Naive thymus-derived CD4-positive, alpha-beta T cell (primary cell): ENCODE measurements at regions not wholly inside any gene's neighbourhood (a gene's known extent, or its start where the extent isn't known, plus 50 kb on each side); places are given as distances from the start of the nearest gene placed in this dataset.

Experiments used
- ATAC-seq: fragments of 150-1000 bp; cut with Tn5 transposase; 2 replicates; pipeline ENCODE4 v1.10.0; 2021; ENCODE audit warnings: mild to moderate bottlenecking, moderate library complexity
- CTCF ChIA-PET: fragments of 350-600 bp; sonication (Branson Sonifier 250); formaldehyde crosslinking; loops from one replicate; lab custom pipeline; 2021; ENCODE audit warnings: antibody characterized with exemption; lab: Charles Lee
- POLR2A ChIA-PET: fragments of 350-600 bp; sonication (Branson Sonifier 250); formaldehyde crosslinking; loops from one replicate; lab custom pipeline; 2021; ENCODE audit warnings: antibody characterized with exemption, inconsistent platforms; lab: Charles Lee
- DNase-seq, 9 donors: peaks; one replicate each; pipeline versions ENCODE4 v3.0.0 to v3.0.0-alpha.2; 2020 to 2022; ENCODE audit warnings: mixed read lengths in 1 of 9
- H3K27ac ChIP-seq: one replicate; pipeline ENCODE4 v1.7.0; 2013; ENCODE audit warnings: mild to moderate bottlenecking, low read depth, low read length, moderate library complexity
- H3K27me3 ChIP-seq, 2 donors: one replicate each; pipeline ENCODE4 v1.7.0; 2013; ENCODE audit warnings: low read length in 2 of 2, mild to moderate bottlenecking in 2 of 2, moderate library complexity in 2 of 2; ENCODE audit not compliant: control insufficient read depth in 2 of 2, insufficient read depth in 2 of 2
- H3K36me3 ChIP-seq, 3 experiments: 1 replicate in 2 of 3; 2 replicates in 1 of 3; pipeline ENCODE4 v1.7.0; 2013; ENCODE audit warnings: low read length in 3 of 3, mild to moderate bottlenecking in 3 of 3, moderate library complexity in 1 of 3; ENCODE audit not compliant: insufficient read depth in 3 of 3, control insufficient read depth in 2 of 3
- H3K4me1 ChIP-seq, 2 donors: one replicate each; pipeline ENCODE4 v1.7.0; 2013; ENCODE audit warnings: low read length in 2 of 2, mild to moderate bottlenecking in 2 of 2, moderate library complexity in 1 of 2; ENCODE audit not compliant: control insufficient read depth in 2 of 2, insufficient read depth in 2 of 2
- H3K4me3 ChIP-seq: 2 replicates; pipeline ENCODE4 v1.7.0; 2013; ENCODE audit warnings: mild to moderate bottlenecking, low read length
- H3K9me3 ChIP-seq, 3 experiments: 1 replicate in 2 of 3; 2 replicates in 1 of 3; pipeline ENCODE4 v1.7.0; 2013; ENCODE audit warnings: low read length in 3 of 3; ENCODE audit not compliant: control insufficient read depth in 2 of 3
- H3K27ac Mint-ChIP-seq, 9 donors: one replicate each; pipeline ENCODE4 v1.8.0; 2020 to 2022; ENCODE audit warnings: mixed read lengths in 9 of 9, mild to moderate bottlenecking in 8 of 9, moderate library complexity in 5 of 9, inconsistent platforms in 2 of 9
- H3K27me3 Mint-ChIP-seq, 5 donors: one replicate each; pipeline ENCODE4 v1.8.0; 2021 to 2022; ENCODE audit warnings: mixed read lengths in 5 of 5, mild to moderate bottlenecking in 1 of 5
- H3K36me3 Mint-ChIP-seq, 5 donors: one replicate each; pipeline ENCODE4 v1.8.0; 2020 to 2022; ENCODE audit warnings: mixed read lengths in 5 of 5, mild to moderate bottlenecking in 3 of 5, inconsistent platforms in 1 of 5
- H3K4me1 Mint-ChIP-seq, 7 donors: one replicate each; pipeline ENCODE4 v1.8.0; 2020 to 2022; ENCODE audit warnings: mixed read lengths in 7 of 7, mild to moderate bottlenecking in 3 of 7, inconsistent platforms in 1 of 7
- H3K4me3 Mint-ChIP-seq, 10 donors: one replicate each; pipeline ENCODE4 v1.8.0; 2020 to 2022; ENCODE audit warnings: mild to moderate bottlenecking in 10 of 10, mixed read lengths in 10 of 10, moderate library complexity in 6 of 10, inconsistent platforms in 2 of 10
- H3K9me3 Mint-ChIP-seq, 11 donors: one replicate each; pipeline ENCODE4 v1.8.0; 2020 to 2022; ENCODE audit warnings: mixed read lengths in 11 of 11, mild to moderate bottlenecking in 4 of 11, inconsistent platforms in 1 of 11, moderate library complexity in 1 of 11
- intact Hi-C, 2 donors: fragments of 100-400 bp; cut with micrococcal nuclease; formaldehyde crosslinking; loops; one replicate each; pipeline ENCODE4 v1.15.1; 2023

DNA sequence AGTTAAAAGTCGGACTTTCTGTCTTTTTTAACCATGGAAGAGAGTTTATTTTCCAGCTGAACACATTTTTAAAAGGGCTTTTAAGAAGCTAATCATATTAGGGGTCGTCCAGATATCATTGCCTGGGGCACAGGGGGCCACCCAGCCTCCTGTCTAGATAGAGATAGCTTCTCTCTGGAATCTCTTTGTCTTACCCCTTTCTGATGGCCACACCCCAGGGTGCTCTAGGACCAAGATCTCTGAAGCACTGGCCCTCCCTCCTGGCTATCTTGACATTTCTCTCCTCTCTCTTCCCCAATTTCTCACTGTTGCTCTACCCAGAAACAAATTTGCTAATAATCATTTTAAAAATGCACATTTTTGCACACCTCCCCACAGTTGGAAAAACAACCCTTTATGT, 204.4 kb downstream of the NXNL2 start:
- ChIA-PET POLR2A (no interaction called here), CTCF (no interaction called here)
- intact Hi-C loops, result loop anchor here in 1 of 2 donors (5.0 kb wide), 1 partner anchor 263 kb away; no protein-coding TSS in a partner anchor

DNA sequence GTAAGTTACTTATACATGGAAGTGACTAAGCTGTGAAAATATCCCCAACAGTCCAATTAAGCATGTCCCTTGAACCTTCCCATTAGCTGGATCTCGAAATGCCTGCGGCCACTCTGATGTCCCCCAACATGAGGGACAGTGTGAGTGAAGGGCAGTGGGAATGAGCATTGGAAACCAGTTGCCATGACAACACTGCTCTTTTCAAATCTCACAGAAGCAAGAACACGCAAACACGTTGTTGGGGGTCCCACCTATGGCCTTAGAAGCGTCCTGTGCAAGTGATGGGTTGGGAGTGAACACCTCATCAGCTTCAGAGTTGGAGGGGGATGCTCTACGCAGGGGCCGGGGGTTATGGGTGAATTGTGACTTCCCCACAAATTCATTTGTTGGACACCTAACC, 205.9 kb downstream of the NXNL2 start:
- no peaks in the 10 kb centered on the region for H3K9me3 ChIP-seq
- DNase-seq (no peak), ATAC-seq (no peak)
- H3K36me3 ChIP-seq, result no peaks in the 10 kb centered on the region
- ChIA-PET POLR2A (no interaction called here), CTCF (no interaction called here)
- peaks cover 10 to 27% (median 19%) of the 10 kb centered on the region in 5 donors for H3K27me3 Mint-ChIP-seq
- H3K36me3 Mint-ChIP-seq, result no peaks in the 10 kb centered on the region
- H3K27ac ChIP-seq, result no peak overlapping the region
- no peaks in the 10 kb centered on the region for H3K4me1 Mint-ChIP-seq
- H3K27me3 ChIP-seq, result no peaks in the 10 kb centered on the region
- intact Hi-C loops, result loop anchor here in 1 of 2 donors (2.0 kb wide), 1 partner anchor 146 kb away; no protein-coding TSS in a partner anchor
- H3K9me3 Mint-ChIP-seq, result no peaks in the 10 kb centered on the region
- H3K27ac Mint-ChIP-seq, result no peak overlapping the region
- no peak overlapping the region for H3K4me3 Mint-ChIP-seq
- H3K4me1 ChIP-seq, result no peaks in the 10 kb centered on the region
- H3K4me3 ChIP-seq, result no peak overlapping the region

More for the DNA sequence above, 204.4 kb downstream of the NXNL2 start:
- H3K9me3 ChIP-seq, result no peaks in the 10 kb centered on the region
- no peaks in the 10 kb centered on the region for H3K4me1 Mint-ChIP-seq
- no peaks in the 10 kb centered on the region for H3K36me3 Mint-ChIP-seq
- H3K4me3 ChIP-seq, result no peak overlapping the region
- H3K27me3 Mint-ChIP-seq, result peaks cover 6 to 28% (median 21%) of the 10 kb centered on the region in 5 donors
- ATAC-seq (no peak), DNase-seq (no peak)
- no peak overlapping the region for H3K27ac Mint-ChIP-seq
- no peak overlapping the region for H3K4me3 Mint-ChIP-seq
- H3K27me3 ChIP-seq, result no peaks in the 10 kb centered on the region
- no peak overlapping the region for H3K27ac ChIP-seq
- no peaks in the 10 kb centered on the region for H3K36me3 ChIP-seq
- H3K9me3 Mint-ChIP-seq, result no peaks in the 10 kb centered on the region
- no peaks in the 10 kb centered on the region for H3K4me1 ChIP-seq

DNA sequence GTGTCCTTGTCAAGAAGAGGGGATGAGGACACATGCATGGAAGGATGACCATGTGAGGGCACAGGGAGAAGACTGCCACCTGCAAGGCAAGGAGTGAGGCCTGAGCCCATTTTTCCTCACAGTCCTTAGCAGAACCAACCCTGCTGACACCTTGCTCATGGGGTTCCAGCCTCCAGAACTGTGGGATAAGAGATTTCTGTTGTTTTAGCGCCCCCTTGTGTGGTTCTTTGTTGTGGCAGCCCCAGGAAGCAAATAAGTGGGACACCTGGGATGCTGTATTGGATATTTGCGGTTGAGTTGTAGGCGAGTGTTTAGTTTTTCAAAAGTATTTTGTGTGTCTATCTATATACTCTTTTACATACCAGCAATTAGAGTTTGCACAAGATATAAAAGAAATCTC, 206.4 kb downstream of the NXNL2 start:
- ATAC-seq, result no peak
- CTCF ChIA-PET, result no interaction called here

DNA sequence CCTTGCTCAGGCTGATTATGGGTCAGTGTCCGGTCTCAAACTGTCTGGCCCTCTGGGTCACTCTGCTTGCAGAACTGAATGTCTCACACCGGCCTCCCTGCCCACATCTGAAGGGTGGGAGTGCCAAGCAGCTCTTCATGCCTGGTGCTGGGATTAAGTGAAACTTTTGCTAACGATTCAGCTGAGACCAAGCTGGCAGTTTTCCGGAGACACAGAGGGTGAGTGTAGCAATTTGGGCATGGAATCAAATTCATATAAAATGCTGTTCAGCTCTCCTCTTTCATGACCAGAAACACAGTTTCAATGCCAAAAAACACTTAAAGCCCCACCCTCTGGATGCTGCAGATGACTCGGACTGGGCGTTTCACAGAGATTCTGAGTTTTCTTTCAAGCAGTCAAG, 207.5 kb downstream of the NXNL2 start:
- H3K4me1 Mint-ChIP-seq, result no peaks in the 10 kb centered on the region
- Histone ChIP-seq H3K4me3 (no peak overlapping the region), H3K36me3 (no peaks in the 10 kb centered on the region), H3K27ac (no peak overlapping the region), H3K9me3 (no peaks in the 10 kb centered on the region), H3K4me1 (no peaks in the 10 kb centered on the region), H3K27me3 (no peaks in the 10 kb centered on the region)
- ATAC-seq (no peak), DNase-seq (no peak)
- intact Hi-C loops, result no loop called here
- CTCF ChIA-PET, result no interaction called here
- no peak overlapping the region for H3K4me3 Mint-ChIP-seq
- no peaks in the 10 kb centered on the region for H3K9me3 Mint-ChIP-seq
- H3K27me3 Mint-ChIP-seq, result peaks cover 10 to 27% (median 18%) of the 10 kb centered on the region in 5 donors
- POLR2A ChIA-PET, result no interaction called here
- H3K27ac Mint-ChIP-seq, result no peak overlapping the region
- no peaks in the 10 kb centered on the region for H3K36me3 Mint-ChIP-seq

More for the DNA sequence above, 206.4 kb downstream of the NXNL2 start:
- no peak overlapping the region for H3K27ac Mint-ChIP-seq
- no peaks in the 10 kb centered on the region for H3K9me3 Mint-ChIP-seq
- H3K27ac ChIP-seq, result no peak overlapping the region
- intact Hi-C loops, result loop anchor here in 1 of 2 donors (2.0 kb wide), 1 partner anchor 147 kb away; no protein-coding TSS in a partner anchor
- no peak overlapping the region for H3K4me3 ChIP-seq
- H3K4me1 Mint-ChIP-seq, result no peaks in the 10 kb centered on the region
- DNase-seq, result no peak
- H3K9me3 ChIP-seq, result no peaks in the 10 kb centered on the region
- H3K36me3 Mint-ChIP-seq, result no peaks in the 10 kb centered on the region
- no peaks in the 10 kb centered on the region for H3K36me3 ChIP-seq
- peaks cover 10 to 27% (median 22%) of the 10 kb centered on the region in 5 donors for H3K27me3 Mint-ChIP-seq
- no peaks in the 10 kb centered on the region for H3K27me3 ChIP-seq
- H3K4me1 ChIP-seq, result no peaks in the 10 kb centered on the region
- POLR2A ChIA-PET, result no interaction called here
- H3K4me3 Mint-ChIP-seq, result no peak overlapping the region

DNA sequence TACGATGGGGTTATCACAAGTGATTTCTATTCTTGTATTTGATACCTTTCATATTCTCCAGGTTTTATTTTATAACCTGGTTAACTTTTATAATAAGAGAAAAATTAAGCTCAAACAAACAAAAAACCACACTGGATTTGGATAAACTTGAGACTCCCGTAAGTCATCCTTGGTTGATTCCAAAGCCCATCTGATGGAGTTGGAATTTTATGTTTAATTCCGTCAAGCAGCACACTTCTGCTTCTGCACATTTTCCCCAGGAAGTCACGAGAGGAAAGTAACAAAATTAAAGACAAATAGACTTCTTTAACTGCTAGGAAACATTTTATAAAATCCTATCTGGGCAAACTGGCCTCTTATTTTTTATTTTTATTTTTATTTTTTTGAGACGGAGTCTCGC, 207.9 kb downstream of the NXNL2 start:
- H3K4me3 ChIP-seq, result no peak overlapping the region
- no peaks in the 10 kb centered on the region for H3K9me3 ChIP-seq
- no peak overlapping the region for H3K4me3 Mint-ChIP-seq
- DNase-seq (no peak), ATAC-seq (no peak)
- ChIA-PET POLR2A (no interaction called here), CTCF (no interaction called here)
- H3K27me3 Mint-ChIP-seq, result peaks cover 10 to 27% (median 18%) of the 10 kb centered on the region in 5 donors
- H3K36me3 Mint-ChIP-seq, result no peaks in the 10 kb centered on the region
- H3K36me3 ChIP-seq, result no peaks in the 10 kb centered on the region
- intact Hi-C loops, result no loop called here
- no peak overlapping the region for H3K27ac ChIP-seq
- no peaks in the 10 kb centered on the region for H3K27me3 ChIP-seq
- H3K4me1 Mint-ChIP-seq, result no peaks in the 10 kb centered on the region
- H3K4me1 ChIP-seq, result no peaks in the 10 kb centered on the region
- no peak overlapping the region for H3K27ac Mint-ChIP-seq
- no peaks in the 10 kb centered on the region for H3K9me3 Mint-ChIP-seq

DNA sequence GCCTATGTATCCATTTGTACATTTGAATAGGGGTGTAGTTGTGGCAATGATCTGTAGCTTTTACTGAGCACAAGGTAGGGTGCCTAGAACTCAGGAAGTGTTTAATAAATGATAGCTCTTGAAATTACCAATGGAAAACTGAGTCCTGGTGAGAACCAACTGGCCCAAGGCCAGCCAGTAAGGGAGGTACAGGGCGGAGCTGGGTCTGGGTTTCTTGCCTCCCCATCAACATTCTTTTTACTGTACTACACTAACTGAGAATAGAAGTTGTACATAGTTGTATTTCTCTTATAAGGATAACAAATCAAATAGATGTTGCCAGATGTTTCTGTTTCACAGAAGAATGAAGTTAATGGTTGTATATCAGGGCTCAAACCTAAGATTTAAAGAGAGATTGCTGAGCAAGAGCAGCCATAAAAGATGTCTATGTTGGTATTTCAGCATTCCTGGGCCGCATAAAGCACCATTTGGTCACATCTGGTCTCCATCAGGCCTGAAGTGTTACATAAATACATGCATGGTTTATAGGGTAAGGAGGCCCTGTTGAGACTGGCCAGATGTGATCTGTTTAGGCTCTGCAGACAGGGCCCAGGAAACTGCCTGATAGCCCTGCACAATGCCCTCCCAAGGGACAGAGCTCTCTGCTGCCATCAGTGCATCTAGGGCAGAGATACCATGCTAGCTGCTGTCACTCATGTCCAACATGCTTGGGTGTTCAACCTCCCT, 210.5 kb downstream of the NXNL2 start:
- Histone ChIP-seq H3K36me3 (no peaks in the 10 kb centered on the region), H3K27me3 (no peaks in the 10 kb centered on the region), H3K9me3 (no peaks in the 10 kb centered on the region), H3K27ac (no peak overlapping the region), H3K4me1 (no peaks in the 10 kb centered on the region), H3K4me3 (no peak overlapping the region)
- Mint-ChIP-seq H3K9me3 (peaks cover 0 to 4% (median 0%) of the 10 kb centered on the region in 11 donors), H3K4me1 (no peaks in the 10 kb centered on the region), H3K27me3 (peaks cover 4 to 23% (median 12%) of the 10 kb centered on the region in 5 donors), H3K4me3 (no peak overlapping the region), H3K36me3 (no peaks in the 10 kb centered on the region), H3K27ac (no peak overlapping the region)
- DNase-seq (no peak), ATAC-seq (no peak)
- intact Hi-C loops, result no loop called here
- POLR2A ChIA-PET, result no interaction called here
- CTCF ChIA-PET, result no interaction called here
